WERI-Rb-1 (cell line): ENCODE measurements at regions not wholly inside any gene's neighbourhood (a gene's known extent, or its start where the extent isn't known, plus 50 kb on each side); places are given as distances from the start of the nearest gene placed in this dataset.
A peak's percentile ranks its signal among the peaks of the same experiment; 100 is the strongest.
"Not testable (repeated sequence)": the region's sequence is repeated elsewhere in the genome, so short reads cannot be mapped to it uniquely, and the experiment has no call there.

Source experiments
- DNase-seq: peaks from one replicate; pipeline ENCODE4 v3.0.0-alpha.2; 2020
- H3K27ac ChIP-seq: fragments of 250-450 bp; sonication (Bioruptor Pico); 2 replicates; pipeline ENCODE4 v1.5.1; 2020; ENCODE audit warnings: mild to moderate bottlenecking, moderate library complexity
- H3K27me3 ChIP-seq: fragments of 250-450 bp; sonication (Bioruptor Pico); 2 replicates; pipeline ENCODE4 v1.5.1; 2021; ENCODE audit warnings: mild to moderate bottlenecking, low read depth, moderate library complexity; ENCODE audit not compliant: insufficient read depth, severe bottlenecking
- H3K36me3 ChIP-seq: fragments of 250-450 bp; sonication (Bioruptor Pico); 2 replicates; pipeline ENCODE4 v1.5.1; 2020; ENCODE audit warnings: mild to moderate bottlenecking, moderate library complexity
- H3K4me3 ChIP-seq: 2 replicates; pipeline ENCODE4 v1.5.1; 2011; ENCODE audit warnings: low read depth, mild to moderate bottlenecking, control low read depth, low read length
- H3K9me3 ChIP-seq: fragments of 250-450 bp; sonication (Bioruptor Pico); 2 replicates; pipeline ENCODE4 v1.5.1; 2021; ENCODE audit warnings: mild to moderate bottlenecking, moderate library complexity; ENCODE audit not compliant: severe bottlenecking
- TF ChIP-seq, protein P1 (sequence below): IDR thresholded peaks from 2 replicates; pipeline ENCODE4 v1.5.1; 2011; ENCODE audit warnings: low read depth, mild to moderate bottlenecking, control low read depth, inconsistent platforms, low read length

DNA sequence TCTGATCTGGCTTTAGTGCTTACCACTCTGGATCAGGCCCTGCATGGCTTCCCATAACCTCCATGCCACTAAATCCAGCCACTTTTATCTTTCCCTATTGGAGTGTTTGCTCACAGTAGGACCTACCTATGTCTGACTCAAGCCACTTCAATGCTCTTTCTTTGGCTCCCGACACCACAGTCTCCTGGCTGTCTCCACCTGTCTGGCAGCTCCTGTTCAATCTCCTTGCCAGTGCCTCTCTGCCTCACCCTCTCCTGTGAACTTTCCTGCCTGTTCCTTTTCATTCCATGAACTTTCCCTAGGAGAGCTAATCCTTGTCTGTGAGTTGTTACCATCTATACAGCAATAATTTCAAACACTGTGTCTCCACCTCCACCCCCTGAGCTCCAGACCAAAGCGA is 82.6 kb upstream of the UCN3 start:
- H3K36me3 ChIP-seq: no peaks in the 10 kb centered on the region
- H3K27me3 ChIP-seq: peaks cover 19% of the 10 kb centered on the region
- no peak overlapping the region for H3K27ac ChIP-seq
- no peak for DNase-seq
- no peaks in the 10 kb centered on the region for H3K9me3 ChIP-seq
- no peak overlapping the region for H3K4me3 ChIP-seq
- TF ChIP-seq, protein P1, sequence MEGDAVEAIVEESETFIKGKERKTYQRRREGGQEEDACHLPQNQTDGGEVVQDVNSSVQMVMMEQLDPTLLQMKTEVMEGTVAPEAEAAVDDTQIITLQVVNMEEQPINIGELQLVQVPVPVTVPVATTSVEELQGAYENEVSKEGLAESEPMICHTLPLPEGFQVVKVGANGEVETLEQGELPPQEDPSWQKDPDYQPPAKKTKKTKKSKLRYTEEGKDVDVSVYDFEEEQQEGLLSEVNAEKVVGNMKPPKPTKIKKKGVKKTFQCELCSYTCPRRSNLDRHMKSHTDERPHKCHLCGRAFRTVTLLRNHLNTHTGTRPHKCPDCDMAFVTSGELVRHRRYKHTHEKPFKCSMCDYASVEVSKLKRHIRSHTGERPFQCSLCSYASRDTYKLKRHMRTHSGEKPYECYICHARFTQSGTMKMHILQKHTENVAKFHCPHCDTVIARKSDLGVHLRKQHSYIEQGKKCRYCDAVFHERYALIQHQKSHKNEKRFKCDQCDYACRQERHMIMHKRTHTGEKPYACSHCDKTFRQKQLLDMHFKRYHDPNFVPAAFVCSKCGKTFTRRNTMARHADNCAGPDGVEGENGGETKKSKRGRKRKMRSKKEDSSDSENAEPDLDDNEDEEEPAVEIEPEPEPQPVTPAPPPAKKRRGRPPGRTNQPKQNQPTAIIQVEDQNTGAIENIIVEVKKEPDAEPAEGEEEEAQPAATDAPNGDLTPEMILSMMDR: no peak

DNA sequence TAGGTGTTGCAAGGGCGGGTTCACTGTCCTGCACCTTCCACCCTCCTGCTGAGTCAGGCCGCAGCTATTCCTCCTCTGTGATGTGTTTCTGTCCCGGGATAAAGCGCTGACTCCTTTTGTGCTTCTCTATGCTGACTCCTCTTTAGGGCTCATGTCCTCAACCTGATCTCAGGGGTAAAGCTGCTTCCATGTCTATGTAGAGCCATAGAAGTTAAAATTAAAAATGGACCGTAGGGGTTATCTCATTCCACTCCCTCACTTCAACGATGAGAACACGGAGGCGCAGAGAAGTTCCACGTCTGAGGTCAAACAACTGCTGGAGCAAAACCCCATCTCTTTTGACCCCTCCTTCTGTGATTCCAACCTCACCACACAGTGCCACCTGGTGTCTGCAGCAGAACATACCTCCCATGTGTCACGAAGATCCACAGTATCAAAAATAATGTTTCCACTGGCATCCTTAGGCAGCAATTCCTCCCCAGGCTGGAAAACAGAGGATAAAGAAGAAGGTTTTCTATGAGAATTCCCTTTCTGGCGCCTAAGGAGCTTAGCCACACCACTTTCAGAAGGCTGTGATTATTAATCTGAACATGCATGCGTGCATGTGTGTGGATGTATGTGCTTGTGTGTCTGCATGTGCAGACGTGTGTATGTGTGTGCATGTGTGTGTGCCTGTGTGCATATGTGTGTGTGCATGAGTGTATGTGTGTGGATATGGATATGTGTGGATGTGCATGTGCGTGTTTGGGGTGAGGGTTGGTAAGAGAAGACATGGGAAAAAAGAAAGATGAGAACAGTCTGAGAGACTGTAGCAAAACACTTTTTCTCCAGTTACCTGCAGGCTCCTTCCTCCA is 81.2 kb upstream of the UCN3 start:
- H3K9me3 ChIP-seq: no peaks in the 10 kb centered on the region
- peak; percentile 30 for DNase-seq
- H3K27ac ChIP-seq: no peak overlapping the region

DNA sequence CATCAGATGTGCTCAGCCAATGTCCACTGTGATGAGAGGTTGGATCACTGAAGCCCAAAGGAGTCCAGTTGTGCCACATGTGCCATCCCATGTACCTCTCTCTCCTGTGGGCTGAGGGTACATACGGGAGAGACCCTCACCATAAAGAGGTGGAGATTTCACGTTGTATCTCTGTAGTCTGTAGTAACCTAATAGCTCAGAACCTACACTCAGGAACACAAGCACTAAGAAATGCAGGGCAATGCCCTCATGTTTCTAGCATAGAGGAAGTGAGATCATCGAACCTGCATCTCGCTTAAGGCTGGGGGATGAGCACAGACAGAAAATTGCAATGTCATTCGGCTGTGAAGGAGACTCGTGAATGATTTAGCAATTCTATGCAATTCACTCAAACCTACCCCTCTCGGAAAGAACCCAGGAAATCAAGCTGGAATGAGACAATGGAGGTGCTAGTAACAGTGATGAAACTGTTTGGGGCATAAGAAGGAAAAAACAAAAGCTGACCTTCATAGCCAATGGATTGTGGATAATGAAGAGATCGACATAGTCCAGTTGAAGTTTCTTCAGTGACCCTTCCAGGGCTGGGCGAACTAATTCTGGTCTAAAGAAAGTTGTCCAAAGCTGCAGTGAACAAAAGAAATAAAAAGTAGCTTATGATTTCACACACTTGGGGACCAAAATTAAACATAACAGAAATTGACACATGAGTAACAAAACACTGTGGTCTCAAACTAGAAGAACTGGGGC is 80.3 kb upstream of the UCN3 start:
- TF ChIP-seq, protein P1: no peak
- Histone ChIP-seq H3K9me3 (no peaks in the 10 kb centered on the region), H3K36me3 (no peaks in the 10 kb centered on the region), H3K4me3 (no peak overlapping the region), H3K27me3 (peaks cover 21% of the 10 kb centered on the region), H3K27ac (no peak overlapping the region)
- DNase-seq: no peak

More for the DNA sequence above, 81.2 kb upstream of the UCN3 start:
- TF ChIP-seq, protein P1: peak; percentile 54
- Histone ChIP-seq H3K27me3 (peaks cover 16% of the 10 kb centered on the region), H3K36me3 (no peaks in the 10 kb centered on the region), H3K4me3 (no peak overlapping the region)

DNA sequence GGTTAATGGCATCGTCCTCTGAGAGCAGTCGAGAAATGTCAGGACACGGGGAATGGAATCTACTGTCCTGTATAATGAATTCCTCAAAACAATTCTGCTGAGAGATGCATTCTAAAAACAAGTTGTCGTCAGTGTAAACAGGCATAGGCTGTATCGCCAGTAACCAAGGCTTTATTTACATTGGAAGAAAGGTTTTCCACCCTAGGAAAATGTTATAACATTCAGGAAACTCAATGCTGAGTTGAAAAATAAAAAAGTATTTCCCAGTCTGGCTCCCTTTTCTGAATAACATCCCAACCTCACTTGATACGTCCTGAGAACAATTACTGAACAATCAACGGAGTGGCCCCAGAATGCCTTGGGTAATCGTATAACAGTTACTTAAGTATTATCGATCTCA is 79.6 kb upstream of the UCN3 start:
- Histone ChIP-seq H3K9me3 (no peaks in the 10 kb centered on the region), H3K4me3 (no peak overlapping the region), H3K27ac (no peak overlapping the region), H3K27me3 (peaks cover 19% of the 10 kb centered on the region), H3K36me3 (no peaks in the 10 kb centered on the region)
- DNase-seq: no peak
- TF ChIP-seq, protein P1: no peak

GRCh38 chr10:5288359-5288758 is 76.4 kb upstream of the UCN3 start:
- Histone ChIP-seq H3K27me3 (peaks cover 19% of the 10 kb centered on the region), H3K36me3 (no peaks in the 10 kb centered on the region), H3K4me3 (no peak overlapping the region), H3K9me3 (no peaks in the 10 kb centered on the region), H3K27ac (no peak overlapping the region)
- TF ChIP-seq, protein P1: no peak
- DNase-seq: no peak

- not testable (repeated sequence) for H3K4me3 ChIP-seq, H3K27ac ChIP-seq, H3K9me3 ChIP-seq
These were observed 75.5 kb upstream of the UCN3 start for GRCh38 chr10:5289228-5289627.

More at GRCh38 chr10:5289228-5289627, 75.5 kb upstream of the UCN3 start:
- not testable (repeated sequence) for DNase-seq, H3K36me3 ChIP-seq
- H3K27me3 ChIP-seq: peaks cover 11% of the 10 kb centered on the region
